ENCODE measurements at regions not wholly inside any gene's neighbourhood (a gene's known extent, or its start where the extent isn't known, plus 50 kb on each side); places are given as distances from the start of the nearest gene placed in this dataset.

DNA sequence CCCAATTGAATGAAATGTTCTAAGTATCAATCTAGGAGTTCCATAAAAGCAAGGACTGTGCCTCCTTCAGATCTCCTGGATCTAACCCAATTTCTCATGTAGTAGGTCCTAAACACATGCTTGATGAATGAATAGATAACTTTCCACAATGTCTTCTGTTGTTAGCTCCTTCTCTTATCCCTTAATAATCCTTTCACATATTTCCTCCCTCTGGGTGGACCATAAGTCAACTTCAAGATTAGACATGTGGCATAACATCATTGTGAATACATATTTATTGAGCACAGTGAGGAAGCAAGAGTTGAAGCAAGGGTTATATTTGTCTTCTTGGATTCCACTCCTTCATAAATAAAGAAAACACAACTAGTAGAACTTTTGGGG, 108.6 kb upstream of the EGFLAM start:
- ChIA-PET CTCF (no interaction called here), POLR2A (no interaction called here), RAD21 (ENCODE audit: low non-redundant PET in 1 of 2, low total read pairs in 2 of 2, uncharacterized antibody in 2 of 2, unreplicated experiment in 2 of 2) (no interaction called here)
- H3K79me2 ChIP-seq (ENCODE audit: insufficient read depth, low read length) = no peaks in the 10 kb centered on the region
- no peaks in the 10 kb centered on the region for H4K20me1 ChIP-seq (ENCODE audit: insufficient read depth)
- H2AFZ ChIP-seq (ENCODE audit: low read depth, low read length, poor library complexity, severe bottlenecking) = no peak overlapping the region
- intact Hi-C loops (cut with micrococcal nuclease) = no loop called here
- H3K9me3 ChIP-seq (ENCODE audit: control insufficient read depth in 1 of 2, insufficient read depth in 1 of 2, low read depth in 1 of 2, low read length in 2 of 2) = no peaks in the 10 kb centered on the region
- no peak for ATAC-seq
- DNase-seq (ENCODE audit: low read depth, low spot score) = no peak
- TF ChIP-seq EZH2 (IDR thresholded peaks at IDR 0.05) (no peak), SIN3A (IDR thresholded peaks at IDR 0.05; ENCODE audit: low read depth) (no peak), SP1 (IDR thresholded peaks at IDR 0.05; ENCODE audit: low read depth) (no peak)
- TF ChIP-seq, protein P1, sequence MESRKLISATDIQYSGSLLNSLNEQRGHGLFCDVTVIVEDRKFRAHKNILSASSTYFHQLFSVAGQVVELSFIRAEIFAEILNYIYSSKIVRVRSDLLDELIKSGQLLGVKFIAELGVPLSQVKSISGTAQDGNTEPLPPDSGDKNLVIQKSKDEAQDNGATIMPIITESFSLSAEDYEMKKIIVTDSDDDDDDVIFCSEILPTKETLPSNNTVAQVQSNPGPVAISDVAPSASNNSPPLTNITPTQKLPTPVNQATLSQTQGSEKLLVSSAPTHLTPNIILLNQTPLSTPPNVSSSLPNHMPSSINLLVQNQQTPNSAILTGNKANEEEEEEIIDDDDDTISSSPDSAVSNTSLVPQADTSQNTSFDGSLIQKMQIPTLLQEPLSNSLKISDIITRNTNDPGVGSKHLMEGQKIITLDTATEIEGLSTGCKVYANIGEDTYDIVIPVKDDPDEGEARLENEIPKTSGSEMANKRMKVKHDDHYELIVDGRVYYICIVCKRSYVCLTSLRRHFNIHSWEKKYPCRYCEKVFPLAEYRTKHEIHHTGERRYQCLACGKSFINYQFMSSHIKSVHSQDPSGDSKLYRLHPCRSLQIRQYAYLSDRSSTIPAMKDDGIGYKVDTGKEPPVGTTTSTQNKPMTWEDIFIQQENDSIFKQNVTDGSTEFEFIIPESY (IDR thresholded peaks at IDR 0.05; ENCODE audit: extremely low read depth, insufficient replicate concordance, low read length) = no peak
- TF ChIP-seq, protein P2, sequence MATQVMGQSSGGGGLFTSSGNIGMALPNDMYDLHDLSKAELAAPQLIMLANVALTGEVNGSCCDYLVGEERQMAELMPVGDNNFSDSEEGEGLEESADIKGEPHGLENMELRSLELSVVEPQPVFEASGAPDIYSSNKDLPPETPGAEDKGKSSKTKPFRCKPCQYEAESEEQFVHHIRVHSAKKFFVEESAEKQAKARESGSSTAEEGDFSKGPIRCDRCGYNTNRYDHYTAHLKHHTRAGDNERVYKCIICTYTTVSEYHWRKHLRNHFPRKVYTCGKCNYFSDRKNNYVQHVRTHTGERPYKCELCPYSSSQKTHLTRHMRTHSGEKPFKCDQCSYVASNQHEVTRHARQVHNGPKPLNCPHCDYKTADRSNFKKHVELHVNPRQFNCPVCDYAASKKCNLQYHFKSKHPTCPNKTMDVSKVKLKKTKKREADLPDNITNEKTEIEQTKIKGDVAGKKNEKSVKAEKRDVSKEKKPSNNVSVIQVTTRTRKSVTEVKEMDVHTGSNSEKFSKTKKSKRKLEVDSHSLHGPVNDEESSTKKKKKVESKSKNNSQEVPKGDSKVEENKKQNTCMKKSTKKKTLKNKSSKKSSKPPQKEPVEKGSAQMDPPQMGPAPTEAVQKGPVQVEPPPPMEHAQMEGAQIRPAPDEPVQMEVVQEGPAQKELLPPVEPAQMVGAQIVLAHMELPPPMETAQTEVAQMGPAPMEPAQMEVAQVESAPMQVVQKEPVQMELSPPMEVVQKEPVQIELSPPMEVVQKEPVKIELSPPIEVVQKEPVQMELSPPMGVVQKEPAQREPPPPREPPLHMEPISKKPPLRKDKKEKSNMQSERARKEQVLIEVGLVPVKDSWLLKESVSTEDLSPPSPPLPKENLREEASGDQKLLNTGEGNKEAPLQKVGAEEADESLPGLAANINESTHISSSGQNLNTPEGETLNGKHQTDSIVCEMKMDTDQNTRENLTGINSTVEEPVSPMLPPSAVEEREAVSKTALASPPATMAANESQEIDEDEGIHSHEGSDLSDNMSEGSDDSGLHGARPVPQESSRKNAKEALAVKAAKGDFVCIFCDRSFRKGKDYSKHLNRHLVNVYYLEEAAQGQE (IDR thresholded peaks at IDR 0.05; ENCODE audit: low read depth) = no peak
- H3K9me2 ChIP-seq (ENCODE audit: insufficient read depth) = no peaks in the 10 kb centered on the region
- H3K27ac ChIP-seq (ENCODE audit: low read depth, low read length) = no peak overlapping the region
- H3K4me3 ChIP-seq (replicated peaks in 1 of 2; ENCODE audit: low read depth in 1 of 2, low read length in 2 of 2) = no peak overlapping the region
- H3K36me3 ChIP-seq (ENCODE audit: control insufficient read depth in 1 of 2, insufficient read depth in 2 of 2, low read length in 2 of 2) = no peaks in the 10 kb centered on the region
- H3K27me3 ChIP-seq (ENCODE audit: insufficient read depth, low read length) = peaks cover 55% of the 10 kb centered on the region
- no TSS peak for BruUV-seq (replicated peaks)
- no peak overlapping the region for H3K4me2 ChIP-seq (ENCODE audit: low read length)
- H3K4me1 ChIP-seq (ENCODE audit: control insufficient read depth in 1 of 2, insufficient read depth in 2 of 2, low read length in 2 of 2) = 0 out of 4 replicates have a peak, but pooled peaks cover 0 to 1% of the 10 kb centered on the region in 2 experiments
- H3K9ac ChIP-seq (ENCODE audit: low read length) = no peak overlapping the region
